SHP77 treated with DMSO at 0.1 percent for 48 hours (cell line): ENCODE measurements at regions not wholly inside any gene's neighbourhood (a gene's known extent, or its start where the extent isn't known, plus 50 kb on each side); places are given as distances from the start of the nearest gene placed in this dataset.
"Not testable (repeated sequence)": the region's sequence is repeated elsewhere in the genome, so short reads cannot be mapped to it uniquely, and the experiment has no call there.

ENCODE experiments used
- DNase-seq: peaks from one replicate; lab custom pipeline; 2025; lab: John Stamatoyannopoulos, UW

GRCh38 chr2:131738996-131739434 is 211.3 kb downstream of the CCDC74A start:
- DNase-seq = not testable (repeated sequence)

DNA sequence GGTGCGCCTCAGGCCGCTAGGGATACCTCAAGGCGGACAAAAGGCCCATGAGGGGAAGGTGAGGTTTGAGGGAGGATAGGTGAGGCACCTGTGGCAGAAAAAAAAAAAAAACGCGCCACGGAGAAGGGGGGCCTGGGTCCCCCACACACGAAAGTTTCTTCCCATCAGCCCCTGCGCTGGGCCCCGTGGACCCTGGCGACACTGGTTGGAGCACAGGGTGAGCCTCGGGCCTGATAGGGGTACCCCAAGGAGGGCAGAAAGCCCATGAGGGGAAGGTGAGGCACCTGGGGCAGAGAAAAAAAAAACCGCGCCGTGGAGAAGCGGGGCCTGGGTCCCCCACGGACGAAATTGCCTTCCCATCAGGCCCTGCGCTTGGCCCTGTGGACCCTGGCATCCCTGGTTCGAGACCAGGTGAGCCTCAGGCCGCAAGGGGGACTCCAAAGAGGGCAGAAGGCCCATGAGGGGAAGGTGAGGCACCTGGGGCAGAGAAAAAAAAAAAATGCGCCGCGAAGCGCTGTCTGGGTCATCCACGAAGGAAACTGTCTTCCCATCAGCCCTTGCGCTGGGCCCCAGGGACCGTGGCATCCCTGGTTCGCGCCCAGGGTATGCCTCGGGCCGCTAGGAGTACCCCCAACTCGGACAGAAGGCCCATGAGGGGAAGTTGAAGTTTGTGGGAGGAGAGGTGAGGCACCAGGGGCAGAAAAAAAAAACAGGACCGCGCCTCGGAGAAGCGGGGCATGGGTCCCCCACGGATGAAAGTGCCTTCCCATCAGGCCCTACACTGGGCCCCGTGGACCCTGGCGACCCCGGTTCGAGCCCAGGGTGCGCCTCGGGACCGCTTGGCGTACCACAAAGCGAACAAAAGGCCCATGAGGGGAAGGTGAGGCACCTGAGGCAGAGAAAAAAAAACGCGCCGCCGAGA is 226.2 kb downstream of the CCDC74A start:
- DNase-seq = no peak

DNA sequence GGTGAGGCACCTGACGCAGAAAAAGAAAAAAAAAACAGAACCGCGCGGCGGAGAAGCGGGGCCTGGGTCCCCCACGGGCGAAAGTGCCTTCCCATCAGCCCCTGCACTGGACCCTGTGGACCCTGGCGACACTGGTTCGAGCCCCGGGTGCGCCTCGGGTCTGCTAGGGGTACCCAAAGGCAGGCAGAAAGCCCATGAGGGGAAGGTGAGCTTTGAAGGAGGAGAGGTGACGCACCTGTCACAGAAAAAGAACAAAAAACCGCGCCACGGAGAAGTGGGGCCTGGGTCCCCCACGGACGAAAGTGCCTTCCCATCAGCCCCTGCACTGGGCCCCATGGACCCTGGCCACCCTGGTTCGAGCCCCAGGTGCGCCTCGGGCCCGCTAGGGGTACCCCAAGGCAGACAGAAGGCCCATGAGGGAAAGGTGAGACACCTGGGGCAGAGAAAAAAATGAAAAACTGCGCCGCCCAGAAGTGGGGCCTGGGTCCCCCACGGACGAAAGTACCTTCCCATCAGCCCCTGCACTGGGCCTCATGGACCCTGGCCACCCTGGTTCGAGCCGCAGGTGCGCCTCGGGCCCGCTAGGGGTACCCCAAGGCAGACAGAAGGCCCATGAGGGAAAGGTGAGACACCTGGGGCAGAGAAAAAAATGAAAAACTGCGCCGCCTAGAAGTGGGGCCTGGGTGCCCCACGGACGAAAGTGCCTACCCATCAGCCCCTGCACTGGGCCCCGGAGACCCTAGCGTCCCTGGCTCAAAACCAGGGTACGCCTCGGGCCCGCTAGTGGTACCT is 227.4 kb downstream of the CCDC74A start:
- DNase-seq = no peak

DNA sequence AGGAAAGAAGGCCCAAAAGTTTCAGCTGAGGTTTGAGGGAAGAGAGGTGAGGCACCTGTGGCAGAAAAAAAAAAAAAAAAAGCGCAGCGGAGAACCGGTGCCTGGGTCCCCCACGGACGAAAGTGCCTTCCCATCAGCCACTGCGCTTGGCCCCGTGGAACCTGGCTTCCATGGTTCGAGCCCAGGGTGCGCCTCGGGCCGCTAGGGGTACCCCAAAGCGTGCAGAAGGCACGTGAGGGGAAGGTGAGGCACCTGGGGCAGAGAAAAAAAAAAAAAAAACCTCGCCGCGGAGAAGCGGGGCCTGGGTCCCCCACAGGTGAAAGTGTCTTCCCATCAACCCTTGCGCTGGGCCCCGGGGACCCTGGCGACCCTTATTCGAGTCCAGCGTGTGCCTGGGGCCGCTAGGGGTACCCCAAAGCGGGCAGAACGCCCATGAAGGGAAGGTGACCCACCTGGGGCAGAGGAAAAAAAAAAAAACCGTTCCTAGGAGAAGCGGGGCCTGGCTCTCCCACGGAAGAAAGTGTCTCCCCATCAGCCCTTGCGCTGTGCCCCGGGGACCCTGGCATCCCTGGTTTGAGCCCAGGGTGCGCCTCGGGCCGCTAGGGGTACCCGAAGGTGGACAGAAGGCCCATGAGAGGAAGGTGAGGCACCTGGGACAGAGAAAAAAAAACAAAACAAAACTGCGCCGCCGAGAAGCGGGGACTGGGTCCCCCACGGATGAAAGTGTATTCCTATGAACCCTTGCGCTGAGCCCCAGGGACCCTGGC is 228.6 kb downstream of the CCDC74A start:
- DNase-seq = no peak

GRCh38 chr2:131758941-131759340 is 231.3 kb downstream of the CCDC74A start:
- not testable (repeated sequence) for DNase-seq

DNA sequence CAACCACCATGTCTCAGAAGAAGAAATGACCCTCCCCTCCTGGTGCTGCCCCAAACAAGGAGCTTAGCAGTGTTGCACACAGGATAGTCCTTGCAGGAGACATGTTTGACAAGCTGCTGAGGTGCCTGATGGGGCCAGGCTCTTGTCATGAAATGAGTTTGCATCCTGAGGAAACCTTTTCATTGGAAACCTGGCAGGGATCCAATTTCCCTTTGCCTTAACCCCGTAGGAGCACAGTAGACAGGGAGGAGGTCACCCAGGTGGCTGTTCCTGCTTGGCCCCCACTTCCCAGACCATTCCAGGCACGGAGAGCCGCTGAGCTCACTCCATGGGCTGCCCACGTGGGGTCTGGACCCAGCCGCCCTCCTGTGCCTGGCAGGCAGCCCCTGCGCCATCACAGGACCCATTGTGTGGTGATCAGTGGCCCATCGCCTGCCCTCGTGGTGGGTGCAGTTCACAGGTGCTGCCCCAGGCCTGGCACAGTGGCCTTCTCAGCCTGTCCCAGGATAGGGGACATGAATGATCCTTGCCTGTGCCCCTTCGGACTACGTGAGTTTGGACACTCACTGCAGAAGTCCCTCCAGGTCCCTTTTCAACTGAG is 247.4 kb downstream of the CCDC74A start:
- DNase-seq = not testable (repeated sequence)

- not testable (repeated sequence) for DNase-seq
Measured at GRCh38 chr2:131775903-131776506, 248.3 kb downstream of the CCDC74A start.

- not testable (repeated sequence) for DNase-seq
Measured at GRCh38 chr2:131780446-131780845, 252.8 kb downstream of the CCDC74A start.

DNA sequence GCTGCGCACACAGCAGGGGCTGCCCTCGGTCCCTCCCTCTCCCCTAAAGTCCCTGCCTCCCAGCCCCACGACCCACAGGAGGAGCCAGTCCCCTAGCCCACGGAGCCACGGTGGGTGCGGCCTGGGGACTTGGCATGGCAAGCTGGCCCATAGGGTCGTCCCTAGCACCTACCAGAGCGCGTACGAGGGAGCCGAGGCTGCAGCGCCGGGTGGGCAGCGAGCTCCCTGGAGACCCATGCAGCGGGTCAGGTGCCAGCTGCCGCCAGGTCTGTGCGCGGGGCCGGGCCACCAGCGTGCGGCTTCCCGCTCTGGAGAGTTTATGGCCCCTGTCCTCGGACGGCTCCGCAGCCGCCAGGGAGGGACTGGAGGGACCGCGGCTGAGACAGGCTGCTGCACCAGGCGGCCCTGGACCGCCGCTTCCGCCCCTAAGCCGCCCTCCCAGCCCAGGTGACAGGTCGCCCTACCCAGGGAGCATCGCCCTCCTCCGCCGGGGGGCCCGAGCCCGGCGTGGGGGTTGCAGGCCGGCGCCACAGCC is 273.6 kb downstream of the CCDC74A start:
- no peak for DNase-seq

DNA sequence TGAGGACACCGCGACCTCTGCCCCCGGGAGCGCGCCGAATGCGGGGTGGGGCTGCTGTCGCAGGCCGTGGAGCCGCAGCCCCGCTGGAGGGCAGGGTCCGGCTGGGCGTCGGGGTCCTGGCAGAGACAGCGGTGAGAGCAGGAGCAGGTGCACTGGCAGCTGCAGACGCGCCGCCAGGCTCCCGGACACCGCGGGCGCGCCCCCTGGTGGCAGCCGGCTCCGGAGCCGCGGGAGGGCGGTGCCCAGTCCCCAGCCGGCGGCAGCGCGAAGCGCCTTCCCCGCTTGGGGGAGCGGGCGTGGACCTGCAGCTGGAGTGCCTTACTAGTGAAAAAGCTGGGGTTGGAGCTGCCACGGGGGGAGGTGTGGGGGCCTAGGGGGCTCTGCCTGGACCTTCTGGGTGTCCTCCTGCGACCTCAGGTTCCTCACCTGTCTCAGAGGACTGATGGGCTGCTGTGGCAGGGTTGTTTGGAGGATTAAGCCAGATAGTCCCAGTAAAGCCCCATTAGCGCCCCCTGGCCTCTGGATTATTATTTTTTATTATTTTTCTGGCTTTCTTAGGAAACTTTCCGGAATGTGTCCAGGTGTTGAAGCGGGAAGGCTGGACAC is 274.2 kb downstream of the CCDC74A start:
- not testable (repeated sequence) for DNase-seq

- not testable (repeated sequence) for DNase-seq
Measured at GRCh38 chr2:131802351-131802836, 274.7 kb downstream of the CCDC74A start.

- DNase-seq = not testable (repeated sequence)
Measured at GRCh38 chr2:131803237-131803636, 275.5 kb downstream of the CCDC74A start.

- DNase-seq = not testable (repeated sequence)
Measured at GRCh38 chr2:131812605-131813004, 284.9 kb downstream of the CCDC74A start.

DNA sequence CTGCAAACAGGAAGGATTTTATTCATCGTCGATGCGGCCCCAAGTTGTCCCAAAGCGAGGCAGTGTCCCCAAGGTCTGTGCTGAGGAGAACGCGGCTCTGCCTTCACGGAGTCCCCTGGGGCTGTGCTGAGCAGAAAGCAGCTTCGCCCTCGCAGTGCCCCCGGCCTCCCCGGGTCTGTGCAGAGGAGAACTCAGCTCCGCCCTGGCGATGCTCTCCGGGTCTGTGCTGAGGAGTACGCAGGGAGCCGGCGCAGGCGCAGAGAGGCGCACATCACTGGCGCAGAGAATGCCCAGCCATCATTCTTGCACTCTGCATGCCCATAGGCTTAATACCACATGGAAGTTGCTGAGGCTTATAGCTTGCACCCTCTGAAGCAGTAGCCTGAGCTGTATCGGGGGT is 285.7 kb downstream of the CCDC74A start:
- not testable (repeated sequence) for DNase-seq

GRCh38 chr2:131818267-131818973 is 290.7 kb downstream of the CCDC74A start:
- not testable (repeated sequence) for DNase-seq

GRCh38 chr2:131822237-131822721 is 294.6 kb downstream of the CCDC74A start:
- DNase-seq = not testable (repeated sequence)

DNA sequence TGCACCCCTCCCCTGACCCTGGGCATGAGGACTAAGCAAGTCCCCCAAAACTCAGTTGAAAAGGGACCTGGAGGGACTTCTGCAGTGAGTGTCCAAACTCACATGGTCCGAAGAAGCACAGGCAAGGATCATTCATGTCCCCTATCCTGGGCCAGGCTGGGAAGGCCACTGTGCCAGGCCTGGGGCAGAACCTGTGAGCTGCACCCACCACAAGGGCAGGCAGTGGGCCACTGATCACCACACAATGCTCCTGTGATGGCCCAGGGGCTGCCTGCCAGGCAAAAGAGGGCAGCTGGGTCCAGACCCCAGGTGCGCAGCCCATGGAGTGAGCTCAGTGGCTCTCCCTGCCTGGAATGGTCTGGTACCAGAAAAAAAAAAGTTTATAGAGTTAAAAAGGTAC is 295.4 kb downstream of the CCDC74A start:
- not testable (repeated sequence) for DNase-seq

- not testable (repeated sequence) for DNase-seq
Measured at GRCh38 chr2:131824986-131825385, 297.3 kb downstream of the CCDC74A start.

GRCh38 chr2:131827481-131828163 is 299.9 kb downstream of the CCDC74A start:
- no peak for DNase-seq
